ENCODE measurements at regions not wholly inside any gene's neighbourhood (a gene's known extent, or its start where the extent isn't known, plus 50 kb on each side); places are given as distances from the start of the nearest gene placed in this dataset.

DNA sequence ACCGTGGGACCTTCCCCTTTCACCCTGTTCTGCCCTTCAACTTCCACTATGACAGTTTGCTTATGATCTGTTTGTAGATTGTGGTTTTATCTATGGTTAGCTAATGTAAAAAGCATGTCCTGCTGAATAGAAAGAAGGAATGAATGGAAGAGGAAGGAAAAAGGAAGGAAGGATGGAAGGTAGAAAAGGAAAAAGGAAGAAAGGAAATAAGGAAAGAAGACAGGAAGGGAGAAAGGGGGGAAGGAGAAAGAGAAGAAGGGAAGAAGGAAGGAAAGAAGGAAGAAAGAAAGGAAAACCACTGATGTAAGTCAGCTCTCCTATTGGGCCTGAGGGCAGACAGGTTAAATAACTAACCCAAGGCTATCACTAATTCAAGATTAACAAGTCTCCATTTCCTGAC lies 319.1 kb upstream of the KLF3 start (continued):
- no peak for TF ChIP-seq ZNF532 (CRISPR knock-in tag; IDR thresholded peaks at IDR 0.05; ENCODE audit: borderline replicate concordance)

GRCh38 chr4:38347251-38347650 lies 316.7 kb upstream of the KLF3 start:
- peaks cover 3% of the 10 kb centered on the region; the same call in 1 of the 2 replicates for H3K4me1 Mint-ChIP-seq
- peaks cover 16% of the 10 kb centered on the region for H3K36me3 Mint-ChIP-seq
- H3K4me3 Mint-ChIP-seq, result no peak overlapping the region

More at GRCh38 chr4:38347251-38347650, 316.7 kb upstream of the KLF3 start:
- TF ChIP-seq ELF4 (CRISPR knock-in tag; IDR thresholded peaks at IDR 0.05; ENCODE audit: low read depth), result no peak
- TF ChIP-seq MXD4 (CRISPR knock-in tag; IDR thresholded peaks at IDR 0.05; ENCODE audit: borderline replicate concordance), result no peak
- TF ChIP-seq CREB1 (CRISPR knock-in tag; IDR thresholded peaks at IDR 0.05), result no peak
- TF ChIP-seq ZBTB21 (CRISPR knock-in tag; IDR thresholded peaks at IDR 0.05; ENCODE audit: borderline replicate concordance), result no peak
- TF ChIP-seq PRRX2 (CRISPR knock-in tag; IDR thresholded peaks at IDR 0.05), result no peak
- TF ChIP-seq, protein P1, sequence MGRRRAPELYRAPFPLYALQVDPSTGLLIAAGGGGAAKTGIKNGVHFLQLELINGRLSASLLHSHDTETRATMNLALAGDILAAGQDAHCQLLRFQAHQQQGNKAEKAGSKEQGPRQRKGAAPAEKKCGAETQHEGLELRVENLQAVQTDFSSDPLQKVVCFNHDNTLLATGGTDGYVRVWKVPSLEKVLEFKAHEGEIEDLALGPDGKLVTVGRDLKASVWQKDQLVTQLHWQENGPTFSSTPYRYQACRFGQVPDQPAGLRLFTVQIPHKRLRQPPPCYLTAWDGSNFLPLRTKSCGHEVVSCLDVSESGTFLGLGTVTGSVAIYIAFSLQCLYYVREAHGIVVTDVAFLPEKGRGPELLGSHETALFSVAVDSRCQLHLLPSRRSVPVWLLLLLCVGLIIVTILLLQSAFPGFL (CRISPR knock-in tag; IDR thresholded peaks at IDR 0.05; ENCODE audit: borderline replicate concordance), result no peak
- no peak for TF ChIP-seq ERG (CRISPR knock-in tag; IDR thresholded peaks at IDR 0.05)
- no peak for TF ChIP-seq FOXP4 (CRISPR knock-in tag; IDR thresholded peaks at IDR 0.05)
- TF ChIP-seq, protein P2, sequence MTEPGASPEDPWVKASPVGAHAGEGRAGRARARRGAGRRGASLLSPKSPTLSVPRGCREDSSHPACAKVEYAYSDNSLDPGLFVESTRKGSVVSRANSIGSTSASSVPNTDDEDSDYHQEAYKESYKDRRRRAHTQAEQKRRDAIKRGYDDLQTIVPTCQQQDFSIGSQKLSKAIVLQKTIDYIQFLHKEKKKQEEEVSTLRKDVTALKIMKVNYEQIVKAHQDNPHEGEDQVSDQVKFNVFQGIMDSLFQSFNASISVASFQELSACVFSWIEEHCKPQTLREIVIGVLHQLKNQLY (CRISPR knock-in tag; IDR thresholded peaks at IDR 0.05), result no peak
- no peak for TF ChIP-seq CBFB (CRISPR knock-in tag; IDR thresholded peaks at IDR 0.05; ENCODE audit: low read depth)
- TF ChIP-seq ZNF423 (CRISPR knock-in tag; IDR thresholded peaks at IDR 0.05), result no peak
- no peak for TF ChIP-seq TEAD1 (CRISPR knock-in tag; IDR thresholded peaks at IDR 0.05)
- TF ChIP-seq AR (CRISPR knock-in tag; IDR thresholded peaks at IDR 0.05), result no peak
- Mint-ChIP-seq H3K27me3 (ENCODE audit: low read depth) (peaks cover 5% of the 10 kb centered on the region), H3K9me3 (peaks cover 50% of the 10 kb centered on the region), H3K27ac (no peak overlapping the region)
- no peak for ATAC-seq
- DNase-seq (ENCODE audit: low spot score), result no peak
- CTCF ChIA-PET, result no interaction called here
- POLR2A ChIA-PET, result no interaction called here
